HG02852 (cell line): ENCODE measurements at regions not wholly inside any gene's neighbourhood (a gene's known extent, or its start where the extent isn't known, plus 50 kb on each side); places are given as distances from the start of the nearest gene placed in this dataset.
A peak's percentile ranks its signal among the peaks of the same experiment; 100 is the strongest.

Source experiments
- ATAC-seq: cut with Tn5 transposase; IDR thresholded peaks from one replicate; pipeline ENCODE4 v1.9.1; 2021; ENCODE audit warnings: mild to moderate bottlenecking, moderate library complexity; ENCODE audit not compliant: unreplicated experiment

DNA sequence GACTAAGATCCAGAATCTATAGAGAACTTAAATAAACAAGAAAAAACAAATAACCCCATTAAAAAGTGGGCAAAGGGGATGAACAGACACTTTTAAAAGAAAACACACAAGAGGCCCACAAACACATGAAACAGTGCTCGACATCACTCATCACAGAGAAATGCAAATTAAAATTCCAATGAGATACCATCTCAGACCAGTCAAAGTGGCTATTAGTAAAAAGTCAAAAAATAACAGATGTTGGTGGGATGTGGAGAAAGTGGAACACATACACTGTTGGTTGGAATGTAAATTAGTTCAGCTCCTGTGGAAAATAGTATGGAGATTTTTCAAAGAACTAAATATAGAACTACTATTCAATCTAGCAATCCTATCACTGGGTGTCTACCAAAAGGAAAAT lies 143.1 kb downstream of the IFI44 start:
- no peak for ATAC-seq

DNA sequence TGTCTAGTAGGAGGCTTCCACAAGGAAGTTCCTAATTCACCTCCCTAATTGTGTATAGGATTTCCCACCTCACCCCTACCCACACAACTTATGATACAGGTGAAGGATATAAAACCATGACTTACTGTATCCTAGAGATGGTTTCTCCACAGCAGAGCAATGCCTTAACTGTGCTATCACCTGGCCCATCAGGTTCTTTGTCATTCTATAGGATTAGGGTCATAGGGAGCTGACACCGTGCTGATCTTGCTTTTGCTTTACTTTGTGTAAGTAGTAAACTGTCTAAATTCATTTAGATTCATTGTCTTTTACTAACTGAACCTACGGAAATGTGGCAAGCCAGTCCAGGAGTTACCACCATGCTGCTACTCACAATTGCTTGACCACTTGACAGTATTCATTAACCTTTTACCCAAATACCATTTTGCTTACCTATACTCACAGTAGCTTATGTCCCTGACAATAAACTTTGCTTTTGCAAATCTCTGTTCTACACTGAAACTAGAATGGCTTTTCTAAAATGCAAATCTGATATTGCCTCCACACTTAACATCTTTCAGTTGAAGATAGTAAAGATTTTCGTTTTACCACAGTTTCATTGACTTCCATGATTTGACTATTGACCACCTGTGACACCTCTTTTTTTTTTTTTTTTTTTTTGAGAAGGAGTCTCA lies 147.6 kb downstream of the IFI44 start:
- ATAC-seq, result peak; percentile 77

DNA sequence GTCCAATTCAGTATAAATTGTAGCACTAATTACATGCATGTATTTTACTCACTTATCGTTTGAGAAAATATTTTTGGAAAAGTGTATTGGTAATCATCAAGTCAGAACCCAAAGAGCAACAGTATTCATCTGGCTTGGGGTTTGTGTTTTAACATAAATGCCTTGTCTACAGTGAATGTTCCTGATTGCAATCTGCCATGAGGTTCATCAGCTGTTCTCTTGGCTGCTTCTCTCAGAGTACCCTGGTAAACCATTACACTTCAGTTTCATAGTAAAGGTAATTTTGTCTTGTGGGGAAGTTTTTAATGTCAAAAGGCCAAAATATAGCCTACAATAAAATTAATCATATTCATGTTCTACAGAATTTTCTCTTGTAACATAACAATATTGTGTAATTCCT lies 150.3 kb downstream of the IFI44 start:
- no peak for ATAC-seq

DNA sequence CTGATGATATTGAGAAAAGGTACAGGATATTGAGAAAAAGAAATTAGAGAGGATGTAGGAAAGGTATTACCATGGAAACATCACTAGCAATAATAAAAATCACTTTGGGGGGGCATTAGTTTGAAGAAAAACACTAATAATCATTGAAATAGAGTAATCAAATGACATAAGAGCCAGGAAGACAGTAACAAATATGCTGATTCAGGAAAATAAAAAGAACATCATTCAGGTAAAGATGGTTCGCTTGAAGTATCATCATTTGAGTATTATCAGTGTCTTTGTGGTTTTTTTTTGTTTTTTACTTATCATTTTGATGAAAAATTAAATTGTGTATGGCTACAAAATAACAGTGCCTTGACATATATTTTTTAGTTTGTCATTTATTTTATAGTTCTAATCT lies 164.5 kb downstream of the IFI44 start:
- no peak for ATAC-seq

DNA sequence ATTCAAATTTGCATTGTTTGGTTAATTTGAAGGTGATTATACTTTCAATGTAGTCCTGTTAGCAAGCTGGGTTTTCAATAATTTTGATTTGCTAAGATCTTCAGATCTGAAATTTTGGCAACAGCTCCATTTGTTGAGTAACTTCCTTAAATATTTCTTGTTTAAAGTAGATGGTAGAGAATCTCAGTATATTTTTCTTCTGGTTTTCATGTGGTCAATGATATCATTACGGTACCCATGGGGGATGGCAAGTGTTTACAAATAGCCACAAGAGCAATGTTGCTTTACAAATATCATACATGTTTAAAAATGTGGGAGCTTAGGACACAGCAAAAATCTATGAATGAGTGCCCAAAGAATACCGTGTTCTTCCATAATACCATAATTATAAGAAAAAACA lies 175.9 kb downstream of the IFI44 start:
- ATAC-seq, result no peak

DNA sequence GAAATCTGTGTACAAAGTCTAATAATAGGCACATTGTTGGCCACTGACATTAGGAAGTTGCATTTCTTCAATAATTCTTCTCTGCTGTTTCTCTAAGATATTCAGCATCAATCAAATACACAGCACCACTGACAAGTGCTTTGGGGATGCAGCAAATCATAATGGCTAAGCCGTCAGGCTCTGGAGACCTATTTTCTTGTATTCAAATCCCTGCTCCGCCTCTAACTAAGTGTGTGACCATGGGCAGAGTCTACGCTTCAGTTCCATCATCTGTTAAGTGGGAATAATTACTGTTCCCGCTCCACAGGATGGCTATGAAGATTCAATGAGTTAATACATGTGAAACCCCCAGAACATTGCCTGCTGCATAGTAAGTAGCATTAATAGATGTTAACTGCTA lies 176.9 kb downstream of the ADGRL4 start:
- ATAC-seq, result no peak

DNA sequence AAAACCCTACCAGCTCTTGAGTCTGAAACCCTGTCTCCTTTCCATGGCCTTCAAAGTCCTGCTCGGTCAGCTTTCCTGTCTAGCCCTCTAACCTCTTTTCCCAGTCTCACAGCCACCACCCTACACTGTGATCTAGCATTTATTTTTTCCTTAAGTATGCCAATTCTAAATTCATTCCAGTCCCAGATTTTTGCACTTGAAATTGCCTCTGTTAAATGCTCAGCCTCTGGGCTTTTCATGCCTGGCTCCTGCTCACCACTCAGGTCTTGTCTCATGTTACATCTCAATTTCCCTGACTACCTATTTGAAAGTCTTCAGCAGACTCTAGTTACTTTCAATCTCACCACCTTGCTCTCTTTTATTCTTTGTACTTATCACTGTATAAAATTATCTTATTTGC lies 176.2 kb downstream of the ADGRL4 start:
- no peak for ATAC-seq

DNA sequence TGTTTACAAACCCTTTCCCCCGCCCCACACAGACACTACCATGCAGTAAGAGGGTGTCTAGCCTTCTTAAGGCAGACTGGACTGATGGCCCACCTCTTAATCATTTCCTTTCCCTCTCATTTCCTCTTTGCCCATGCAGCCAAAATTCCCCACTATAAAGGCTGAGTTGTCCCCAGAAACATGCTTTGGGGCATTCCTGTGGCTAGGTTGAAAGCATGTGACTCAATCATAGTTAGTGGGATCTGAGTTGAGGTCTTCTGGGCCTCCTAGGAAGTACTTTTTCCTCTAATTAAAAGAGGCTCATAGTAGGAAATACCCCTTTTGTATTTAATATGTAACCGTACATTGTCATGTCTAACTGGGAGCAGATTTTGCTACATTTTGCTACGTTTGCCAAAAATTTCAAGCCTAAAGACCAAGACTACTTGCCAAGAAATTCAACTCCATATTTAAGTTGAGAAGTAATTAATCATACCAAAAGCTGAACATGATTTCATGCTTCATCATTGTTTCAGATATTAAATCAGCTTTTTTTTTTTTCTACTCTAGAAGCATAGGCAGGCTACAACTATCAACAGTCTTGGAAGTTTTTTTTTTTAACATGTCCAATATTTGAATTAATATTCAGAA lies 174.7 kb downstream of the ADGRL4 start:
- no peak for ATAC-seq

DNA sequence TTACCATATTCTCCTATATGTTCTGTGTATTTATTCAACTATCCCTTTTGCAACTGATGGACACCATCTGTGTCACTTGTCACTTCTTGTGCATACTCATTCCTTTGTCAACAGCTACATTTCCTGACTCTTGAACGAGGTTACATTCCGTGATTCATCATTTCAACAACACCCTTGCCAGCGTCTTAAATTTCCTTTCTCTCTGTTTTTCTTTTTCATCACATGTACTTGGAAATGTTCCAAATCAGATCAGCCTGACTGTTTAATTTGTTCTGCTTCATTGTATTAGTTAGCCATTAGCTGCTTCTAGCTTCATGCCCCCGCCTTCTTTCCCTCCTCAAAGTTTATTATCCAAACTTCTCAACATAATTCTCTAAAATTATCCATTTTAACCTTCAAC lies 173.0 kb downstream of the ADGRL4 start:
- no peak for ATAC-seq

DNA sequence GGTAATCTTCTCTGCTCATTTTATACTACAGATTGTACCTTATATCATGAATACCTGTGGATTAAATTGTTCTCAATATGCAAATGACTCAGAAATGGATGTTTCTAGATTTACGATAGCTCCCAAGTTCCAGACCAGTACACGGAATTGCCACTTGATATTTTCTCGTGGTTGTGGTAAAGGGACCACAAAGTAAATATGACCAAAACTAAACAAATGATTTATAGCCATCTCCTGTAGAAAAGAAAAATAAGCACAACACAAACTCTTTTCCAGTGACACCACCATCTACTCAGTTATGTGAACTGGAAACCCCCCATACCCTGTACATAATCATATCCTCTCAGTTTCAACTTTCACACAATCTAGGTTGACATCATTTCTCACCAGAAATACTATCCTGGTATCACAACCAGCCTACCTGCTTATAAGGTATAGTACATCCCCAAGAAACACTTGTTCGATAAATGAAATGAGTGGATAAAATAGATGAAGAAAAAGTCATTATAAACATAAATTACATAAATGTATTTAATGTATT lies 172.3 kb downstream of the ADGRL4 start:
- ATAC-seq, result peak; percentile 72

DNA sequence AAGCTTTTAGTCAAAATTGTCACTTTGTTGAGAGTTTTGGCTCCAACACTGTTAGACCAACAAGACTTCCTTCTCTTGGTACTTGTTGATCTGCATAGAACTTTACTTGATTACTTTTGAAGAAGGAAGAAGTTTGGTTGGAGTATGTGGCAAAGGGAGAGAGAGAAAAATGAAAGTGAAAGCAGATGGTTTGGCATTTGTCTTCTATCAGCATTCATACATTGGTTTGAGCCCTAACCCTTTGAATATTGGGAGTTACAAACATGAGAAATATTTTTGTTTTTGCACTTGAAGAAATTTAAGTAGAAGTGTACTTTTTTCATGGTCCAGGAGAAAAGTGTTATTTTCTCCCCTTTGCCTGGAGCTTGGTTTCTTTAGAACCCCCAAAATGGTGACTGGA lies 169.8 kb downstream of the ADGRL4 start:
- ATAC-seq, result no peak

DNA sequence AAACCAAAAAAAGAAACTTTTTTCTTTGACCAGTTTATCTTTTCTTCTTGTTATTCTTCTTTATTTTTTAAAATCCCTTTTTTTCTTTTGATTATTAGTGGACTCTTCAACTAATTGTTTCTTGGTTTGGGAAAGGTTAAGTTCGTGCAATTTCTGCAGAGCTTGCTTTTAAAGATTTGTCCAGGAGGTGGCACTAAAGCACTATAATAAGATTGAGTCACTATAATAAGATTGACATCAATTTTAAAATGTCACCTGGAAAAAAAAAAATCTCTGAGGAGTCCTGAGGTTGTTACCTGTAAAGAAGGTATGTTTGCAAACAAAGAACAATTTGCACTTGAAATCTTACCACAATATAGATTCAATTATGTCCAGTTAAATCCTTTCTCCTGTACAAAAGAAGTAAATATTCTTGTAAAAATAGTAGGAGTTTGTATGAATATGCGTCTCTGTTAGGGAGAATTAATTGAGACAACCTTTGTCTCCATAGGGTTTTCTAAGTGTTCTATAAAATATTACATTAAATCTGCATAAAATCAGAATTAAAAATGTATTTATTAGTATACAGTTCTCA lies 166.7 kb downstream of the ADGRL4 start:
- peak; percentile 55 for ATAC-seq
